NCI-H446 treated with DMSO at 0.1 percent for 48 hours (cell line): ENCODE measurements at regions not wholly inside any gene's neighbourhood (a gene's known extent, or its start where the extent isn't known, plus 50 kb on each side); places are given as distances from the start of the nearest gene placed in this dataset.
"Not testable (repeated sequence)": the region's sequence is repeated elsewhere in the genome, so short reads cannot be mapped to it uniquely, and the experiment has no call there.

Source experiments
- DNase-seq: peaks from one replicate; lab custom pipeline; 2025; lab: John Stamatoyannopoulos, UW

- no peak for DNase-seq
Observed at GRCh38 chr13:30816736-30817135, 81.4 kb downstream of the ALOX5AP start.

GRCh38 chr13:30818323-30818960, 83.1 kb downstream of the ALOX5AP start:
- DNase-seq, result no peak

GRCh38 chr13:30819136-30819888, 84.0 kb downstream of the ALOX5AP start:
- no peak for DNase-seq

GRCh38 chr13:30821421-30821820, 84.7 kb upstream of the MEDAG start:
- no peak for DNase-seq

GRCh38 chr13:30824651-30825050, 81.4 kb upstream of the MEDAG start:
- no peak for DNase-seq

GRCh38 chr13:30826911-30827577, 79.0 kb upstream of the MEDAG start:
- DNase-seq, result no peak

- no peak for DNase-seq
Observed at GRCh38 chr13:30827578-30827925, 78.5 kb upstream of the MEDAG start.

- DNase-seq, result no peak
Observed at GRCh38 chr13:30829145-30829832, 76.8 kb upstream of the MEDAG start.

GRCh38 chr13:30829833-30830637, 76.0 kb upstream of the MEDAG start:
- no peak for DNase-seq

GRCh38 chr13:30830638-30830965, 75.5 kb upstream of the MEDAG start:
- no peak for DNase-seq

GRCh38 chr13:30831515-30831914, 74.6 kb upstream of the MEDAG start:
- no peak for DNase-seq

GRCh38 chr13:30832377-30832776, 73.7 kb upstream of the MEDAG start:
- DNase-seq, result no peak

GRCh38 chr13:30832845-30833332, 73.2 kb upstream of the MEDAG start:
- no peak for DNase-seq

- no peak for DNase-seq
Observed at GRCh38 chr13:30835442-30835841, 70.6 kb upstream of the MEDAG start.

- no peak for DNase-seq
Observed at GRCh38 chr13:30837227-30838159, 68.6 kb upstream of the MEDAG start.

GRCh38 chr13:30839636-30840035, 66.4 kb upstream of the MEDAG start:
- DNase-seq, result not testable (repeated sequence)

GRCh38 chr13:30840515-30840914, 65.6 kb upstream of the MEDAG start:
- no peak for DNase-seq

- DNase-seq, result no peak
Observed at GRCh38 chr13:30841154-30841553, 64.9 kb upstream of the MEDAG start.

- no peak for DNase-seq
Observed at GRCh38 chr13:30843548-30843947, 62.5 kb upstream of the MEDAG start.

- DNase-seq, result no peak
Observed at GRCh38 chr13:30844548-30845296, 61.3 kb upstream of the MEDAG start.
